CD4-positive, CD25-positive, alpha-beta regulatory T cell (primary cell): ENCODE measurements at regions not wholly inside any gene's neighbourhood (a gene's known extent, or its start where the extent isn't known, plus 50 kb on each side); places are given as distances from the start of the nearest gene placed in this dataset.

Source experiments
- ATAC-seq, 2 donors: fragments of 150-1000 bp; cut with Tn5 transposase; one replicate each; pipeline ENCODE4 v1.10.0; 2021; ENCODE audit warnings: low read depth in 2 of 2, moderate number of reproducible peaks in 2 of 2, moderate library complexity in 1 of 2
- DNase-seq, 3 donors: peaks; one replicate each; pipeline versions ENCODE4 v3.0.0 to v3.0.0-alpha.2; 2012 to 2022; ENCODE audit warnings: mixed read lengths in 1 of 3
- H3K27ac ChIP-seq: one replicate; pipeline ENCODE4 v1.7.0; 2013; ENCODE audit warnings: mild to moderate bottlenecking, low read length; ENCODE audit not compliant: insufficient read depth, poor library complexity, severe bottlenecking
- H3K27me3 ChIP-seq: one replicate; pipeline ENCODE4 v1.7.0; 2013; ENCODE audit warnings: low read length; ENCODE audit not compliant: control insufficient read depth, insufficient read depth
- H3K36me3 ChIP-seq: one replicate; pipeline ENCODE4 v1.7.0; 2013; ENCODE audit warnings: mild to moderate bottlenecking, low read length, moderate library complexity; ENCODE audit not compliant: control insufficient read depth, insufficient read depth
- H3K4me1 ChIP-seq: 2 replicates; pipeline ENCODE4 v1.7.0; 2013; ENCODE audit warnings: mild to moderate bottlenecking, low read length; ENCODE audit not compliant: insufficient read depth, control insufficient read depth, poor library complexity, severe bottlenecking
- H3K4me3 ChIP-seq: one replicate; pipeline ENCODE4 v1.7.0; 2013; ENCODE audit warnings: low read depth, mild to moderate bottlenecking, low read length, moderate library complexity
- H3K9me3 ChIP-seq, 2 experiments: 1 replicate in 1 of 2; 2 replicates in 1 of 2; pipeline ENCODE4 v1.7.0; 2013; ENCODE audit warnings: low read length in 2 of 2, mild to moderate bottlenecking in 1 of 2, moderate library complexity in 1 of 2; ENCODE audit not compliant: control insufficient read depth in 2 of 2
- H3K27ac Mint-ChIP-seq, 3 donors: one replicate each; pipeline ENCODE4 v1.8.0; 2020 to 2022; ENCODE audit warnings: mild to moderate bottlenecking in 3 of 3, mixed read lengths in 3 of 3, moderate library complexity in 2 of 3
- H3K27me3 Mint-ChIP-seq: one replicate; pipeline ENCODE4 v1.8.0; 2022; ENCODE audit warnings: mild to moderate bottlenecking, mixed read lengths
- H3K36me3 Mint-ChIP-seq: one replicate; pipeline ENCODE4 v1.8.0; 2020; ENCODE audit warnings: mixed read lengths
- H3K4me1 Mint-ChIP-seq, 4 donors: one replicate each; pipeline ENCODE4 v1.8.0; 2020 to 2022; ENCODE audit warnings: mixed read lengths in 4 of 4, mild to moderate bottlenecking in 1 of 4
- H3K4me3 Mint-ChIP-seq, 4 donors: one replicate each; pipeline ENCODE4 v1.8.0; 2020 to 2022; ENCODE audit warnings: mild to moderate bottlenecking in 4 of 4, mixed read lengths in 4 of 4, moderate library complexity in 3 of 4
- H3K9me3 Mint-ChIP-seq, 7 donors: one replicate each; pipeline ENCODE4 v1.8.0; 2020 to 2022; ENCODE audit warnings: mixed read lengths in 7 of 7, mild to moderate bottlenecking in 3 of 7, moderate library complexity in 2 of 7

DNA sequence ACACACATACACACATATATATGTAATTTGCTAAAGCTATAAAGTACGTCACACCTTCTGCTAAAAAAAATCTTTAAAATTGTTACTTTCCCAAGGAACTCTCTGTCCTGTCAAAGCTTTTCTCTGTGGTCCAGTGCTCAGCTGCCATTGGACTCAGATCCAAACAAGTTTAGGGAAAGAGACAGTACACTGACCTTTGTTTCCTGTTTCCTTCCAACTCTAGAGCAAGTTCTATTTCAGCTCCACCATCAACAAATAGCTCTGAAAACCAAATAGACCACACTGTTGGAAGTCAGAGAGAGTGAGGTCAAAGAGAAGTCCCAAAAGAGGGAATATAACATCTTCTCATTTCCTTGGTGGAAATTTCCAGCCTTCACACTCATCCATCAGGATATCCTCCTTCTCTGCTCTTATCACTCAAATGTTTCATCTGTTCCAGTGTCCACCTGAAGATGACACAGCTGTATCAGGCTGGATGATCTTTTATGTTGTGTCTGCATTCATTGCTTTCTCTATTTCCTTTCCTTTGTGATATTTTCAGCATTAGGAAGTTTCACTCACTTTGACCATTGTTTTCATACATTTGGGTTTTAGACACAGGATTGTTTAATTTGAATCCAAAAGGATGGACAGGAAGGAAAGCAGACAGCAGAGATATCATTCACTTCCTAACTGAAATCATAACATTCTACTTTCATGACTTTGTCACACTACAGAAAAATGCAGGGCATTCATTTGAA is 192.3 kb upstream of the NT5C1B start:
- no peaks in the 10 kb centered on the region for H3K27me3 ChIP-seq
- H3K4me1 ChIP-seq: no peaks in the 10 kb centered on the region
- no peaks in the 10 kb centered on the region for H3K9me3 ChIP-seq
- Mint-ChIP-seq H3K36me3 (peaks cover 6% of the 10 kb centered on the region), H3K4me3 (no peak overlapping the region), H3K27me3 (no peaks in the 10 kb centered on the region), H3K9me3 (peaks cover 0 to 10% (median 1%) of the 10 kb centered on the region in 7 donors), H3K4me1 (peaks cover 0 to 3% (median 0%) of the 10 kb centered on the region in 4 donors), H3K27ac (no peak overlapping the region)
- no peaks in the 10 kb centered on the region for H3K36me3 ChIP-seq
- no peak for DNase-seq
- no peak for ATAC-seq
- H3K4me3 ChIP-seq: no peak overlapping the region
- H3K27ac ChIP-seq: no peak overlapping the region

DNA sequence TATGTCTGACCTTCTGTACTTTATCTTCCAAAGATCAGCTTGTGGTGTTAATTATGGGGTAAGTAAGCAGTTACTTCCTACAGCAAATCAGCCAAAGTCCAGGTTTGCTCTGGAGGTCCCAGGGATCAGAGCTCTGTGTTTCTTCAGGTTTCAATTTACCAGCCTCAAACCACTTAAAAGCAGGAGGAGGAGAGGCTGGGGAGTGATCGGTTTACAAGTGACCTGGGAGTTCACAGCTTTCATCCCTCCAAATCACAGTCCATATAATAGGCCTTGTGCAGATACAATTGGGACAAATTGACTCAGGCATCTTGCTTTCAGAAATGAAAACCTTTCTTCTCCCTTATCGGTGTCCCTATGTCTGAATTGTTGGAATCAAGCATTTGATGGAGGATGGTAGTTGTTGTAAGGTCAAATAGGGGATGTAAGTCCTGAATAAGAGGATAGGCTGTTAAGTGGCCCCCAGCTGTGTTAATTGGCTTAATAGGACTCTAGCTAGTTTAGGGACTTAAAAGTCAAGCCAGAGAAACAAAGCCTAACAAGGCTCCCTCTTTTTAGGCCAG is 188.0 kb upstream of the NT5C1B start:
- peaks cover 0 to 3% (median 0%) of the 10 kb centered on the region in 4 donors for H3K4me1 Mint-ChIP-seq
- peaks cover 0 to 3% (median 0%) of the 10 kb centered on the region in 7 donors for H3K9me3 Mint-ChIP-seq
- Histone ChIP-seq H3K4me1 (no peaks in the 10 kb centered on the region), H3K4me3 (no peak overlapping the region), H3K36me3 (no peaks in the 10 kb centered on the region), H3K9me3 (no peaks in the 10 kb centered on the region), H3K27me3 (no peaks in the 10 kb centered on the region), H3K27ac (no peak overlapping the region)
- DNase-seq (no peak), ATAC-seq (no peak)
- no peak overlapping the region for H3K4me3 Mint-ChIP-seq
- no peaks in the 10 kb centered on the region for H3K36me3 Mint-ChIP-seq
- H3K27me3 Mint-ChIP-seq: no peaks in the 10 kb centered on the region
- H3K27ac Mint-ChIP-seq: no peak overlapping the region

DNA sequence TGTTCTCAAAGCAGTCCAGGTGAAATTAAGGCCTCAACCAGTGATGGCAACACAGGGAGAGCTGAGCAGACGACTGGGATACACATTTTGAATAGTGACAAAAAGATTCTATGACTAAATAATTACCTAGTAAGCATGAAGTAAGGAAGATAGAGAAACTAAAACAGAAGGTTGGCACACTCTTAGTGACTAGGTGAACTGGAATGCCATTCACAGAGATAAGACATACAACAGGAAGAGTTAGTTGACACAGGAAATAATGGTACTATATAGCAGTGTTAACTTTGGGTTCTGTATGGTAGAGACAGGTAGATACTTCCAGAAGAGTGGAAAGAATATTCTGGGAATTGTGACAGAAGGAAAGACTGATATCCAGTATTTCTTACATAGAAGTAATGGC is 181.8 kb upstream of the NT5C1B start:
- ATAC-seq: no peak
- Histone ChIP-seq H3K4me3 (no peak overlapping the region), H3K27me3 (no peaks in the 10 kb centered on the region), H3K9me3 (peaks cover 0 to 7% of the 10 kb centered on the region in 2 experiments), H3K27ac (no peak overlapping the region), H3K4me1 (no peaks in the 10 kb centered on the region), H3K36me3 (no peaks in the 10 kb centered on the region)
- Mint-ChIP-seq H3K4me1 (no peaks in the 10 kb centered on the region), H3K36me3 (peaks cover 5% of the 10 kb centered on the region), H3K9me3 (peaks cover 1 to 14% (median 6%) of the 10 kb centered on the region in 7 donors), H3K27me3 (no peaks in the 10 kb centered on the region), H3K27ac (no peak overlapping the region), H3K4me3 (no peak overlapping the region)
- DNase-seq: no peak

DNA sequence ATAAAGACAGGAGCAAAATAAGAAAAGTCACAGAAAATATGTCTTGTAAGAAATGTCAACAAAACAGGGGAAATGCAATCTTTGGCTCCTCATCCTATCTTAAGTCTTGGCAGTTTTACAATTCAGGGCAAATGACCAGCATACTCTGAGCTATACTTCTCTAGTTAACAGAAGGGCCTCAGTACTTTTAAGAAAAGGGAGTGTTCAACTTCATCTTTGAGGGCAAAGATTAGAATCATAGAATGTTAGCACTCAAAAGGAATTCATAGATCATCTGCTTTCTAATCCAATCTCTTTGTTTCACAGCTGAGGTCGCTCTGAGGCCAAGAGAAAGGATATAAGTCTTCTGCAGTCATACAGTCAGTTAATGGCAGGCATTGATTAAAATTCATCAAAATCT is 174.0 kb upstream of the NT5C1B start:
- no peak overlapping the region for H3K27ac ChIP-seq
- no peaks in the 10 kb centered on the region for H3K27me3 ChIP-seq
- peaks cover 11% of the 10 kb centered on the region for H3K36me3 Mint-ChIP-seq
- peaks cover 0 to 8% of the 10 kb centered on the region in 2 experiments for H3K9me3 ChIP-seq
- H3K27ac Mint-ChIP-seq: peak overlapping the region in 1 of 3 donors; percentile 63
- H3K4me3 Mint-ChIP-seq: no peak overlapping the region
- ATAC-seq: no peak
- H3K27me3 Mint-ChIP-seq: peaks cover 5% of the 10 kb centered on the region
- H3K4me1 Mint-ChIP-seq: no peaks in the 10 kb centered on the region
- peaks cover 0 to 12% (median 3%) of the 10 kb centered on the region in 7 donors for H3K9me3 Mint-ChIP-seq
- DNase-seq: no peak
- no peak overlapping the region for H3K4me3 ChIP-seq
- H3K36me3 ChIP-seq: no peaks in the 10 kb centered on the region
- no peaks in the 10 kb centered on the region for H3K4me1 ChIP-seq

DNA sequence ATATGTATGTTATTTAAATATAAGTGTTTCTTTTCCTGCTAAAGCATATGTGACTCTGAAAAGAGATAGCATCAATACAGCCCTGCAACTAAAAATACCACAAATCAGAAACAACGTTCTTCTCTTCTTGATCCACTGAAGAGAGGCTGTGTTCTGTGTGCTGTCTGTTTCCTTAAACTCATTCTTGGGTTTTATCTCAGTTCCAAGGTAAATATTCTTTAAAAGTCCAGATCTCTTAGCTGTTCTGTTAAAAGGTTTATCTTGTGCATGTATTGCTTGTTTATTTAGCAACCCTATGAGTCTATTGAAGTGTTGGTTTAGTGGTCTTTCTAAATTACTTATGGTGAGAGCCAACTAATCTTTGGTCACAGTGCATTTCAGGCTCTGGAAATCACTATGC is 173.3 kb upstream of the NT5C1B start:
- H3K27me3 Mint-ChIP-seq: peaks cover 5% of the 10 kb centered on the region
- Histone ChIP-seq H3K4me3 (no peak overlapping the region), H3K27me3 (no peaks in the 10 kb centered on the region), H3K9me3 (peaks cover 0 to 6% of the 10 kb centered on the region in 2 experiments), H3K27ac (no peak overlapping the region), H3K36me3 (no peaks in the 10 kb centered on the region), H3K4me1 (no peaks in the 10 kb centered on the region)
- peaks cover 11% of the 10 kb centered on the region for H3K36me3 Mint-ChIP-seq
- no peaks in the 10 kb centered on the region for H3K4me1 Mint-ChIP-seq
- no peak overlapping the region for H3K4me3 Mint-ChIP-seq
- no peak overlapping the region for H3K27ac Mint-ChIP-seq
- DNase-seq: no peak
- no peak for ATAC-seq
- peaks cover 0 to 7% (median 2%) of the 10 kb centered on the region in 7 donors for H3K9me3 Mint-ChIP-seq

DNA sequence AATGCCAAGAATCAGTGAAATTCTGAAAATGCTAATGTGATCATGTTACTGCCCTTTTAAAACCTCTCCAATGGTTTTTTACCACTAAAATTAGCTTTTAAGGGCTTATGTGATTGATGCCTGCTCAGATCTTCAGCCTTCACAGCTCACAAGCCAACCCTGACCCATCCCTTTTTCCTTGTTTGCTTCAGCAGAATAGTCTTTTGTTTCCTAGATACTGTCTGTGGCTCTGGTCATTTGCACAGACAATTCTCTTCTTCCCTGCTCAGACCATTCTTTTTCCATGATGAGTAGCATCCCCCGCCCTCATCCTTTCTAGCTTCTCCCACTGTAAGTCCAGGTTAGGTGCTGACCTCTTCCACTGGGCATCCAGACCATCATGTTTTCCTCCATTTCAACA is 164.9 kb upstream of the NT5C1B start:
- no peaks in the 10 kb centered on the region for H3K4me1 Mint-ChIP-seq
- Histone ChIP-seq H3K27me3 (no peaks in the 10 kb centered on the region), H3K4me3 (no peak overlapping the region), H3K27ac (no peak overlapping the region), H3K4me1 (no peaks in the 10 kb centered on the region), H3K36me3 (no peaks in the 10 kb centered on the region), H3K9me3 (peaks cover 0 to 1% of the 10 kb centered on the region in 2 experiments)
- H3K27me3 Mint-ChIP-seq: no peaks in the 10 kb centered on the region
- peaks cover 6% of the 10 kb centered on the region for H3K36me3 Mint-ChIP-seq
- no peak for DNase-seq
- no peak for ATAC-seq
- H3K27ac Mint-ChIP-seq: no peak overlapping the region
- H3K4me3 Mint-ChIP-seq: no peak overlapping the region
- peaks cover 0 to 2% (median 0%) of the 10 kb centered on the region in 7 donors for H3K9me3 Mint-ChIP-seq

DNA sequence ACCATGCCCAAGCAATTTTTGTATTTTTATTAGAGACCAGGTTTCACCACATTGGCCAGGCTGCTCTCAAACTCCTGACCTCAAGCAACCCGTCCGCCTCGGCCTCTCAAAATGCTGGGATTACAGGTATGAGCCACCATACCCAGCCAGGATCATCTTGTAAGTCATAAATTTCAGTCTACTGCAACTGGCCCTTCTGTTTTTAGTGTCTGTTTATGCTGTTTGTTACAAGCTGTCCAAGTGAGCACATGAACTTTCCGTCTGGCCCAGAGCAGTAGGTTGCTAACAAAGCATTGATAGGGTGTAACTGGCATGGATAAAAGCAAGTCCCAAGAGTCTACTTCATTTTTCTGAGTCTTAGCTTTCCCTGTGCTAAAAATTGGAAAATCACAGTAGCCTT is 164.4 kb upstream of the NT5C1B start:
- ATAC-seq (no peak), DNase-seq (no peak)
- H3K9me3 Mint-ChIP-seq: peaks cover 0 to 1% (median 0%) of the 10 kb centered on the region in 7 donors
- no peaks in the 10 kb centered on the region for H3K4me1 Mint-ChIP-seq
- H3K4me3 Mint-ChIP-seq: no peak overlapping the region
- H3K4me1 ChIP-seq: no peaks in the 10 kb centered on the region
- H3K36me3 ChIP-seq: no peaks in the 10 kb centered on the region
- no peak overlapping the region for H3K4me3 ChIP-seq
- H3K27me3 ChIP-seq: no peaks in the 10 kb centered on the region
- H3K9me3 ChIP-seq: no peaks in the 10 kb centered on the region
- H3K27me3 Mint-ChIP-seq: no peaks in the 10 kb centered on the region
- H3K27ac Mint-ChIP-seq: no peak overlapping the region
- no peaks in the 10 kb centered on the region for H3K36me3 Mint-ChIP-seq
- H3K27ac ChIP-seq: no peak overlapping the region
